Prostate gland (tissue), 2 donors: ENCODE measurements at regions not wholly inside any gene's neighbourhood (a gene's known extent, or its start where the extent isn't known, plus 50 kb on each side); places are given as distances from the start of the nearest gene placed in this dataset.

ENCODE experiments used
- CTCF ChIP-seq, 4 experiments: fragments of 200-600 bp in 2 of 4; fragments of 450-650 bp in 2 of 4; sonication (generic) in 2 of 4; IDR thresholded peaks; 1 replicate in 3 of 4; 2 replicates in 1 of 4; pipeline ENCODE4 v1.5.1; 2016 to 2019; ENCODE audit warnings: antibody characterized with exemption in 4 of 4, mild to moderate bottlenecking in 2 of 4, moderate library complexity in 2 of 4
- POLR2A ChIP-seq: fragments of 450-650 bp; IDR thresholded peaks from one replicate; pipeline ENCODE4 v1.6.1; 2016; ENCODE audit warnings: antibody characterized with exemption, mild to moderate bottlenecking

- TF ChIP-seq CTCF (IDR thresholded peaks at IDR 0.05) (no peak), POLR2A (no peak)
These were observed 56.7 kb upstream of the ZNF236 start for GRCh38 chr18:76765649-76766048.
